Endothelial cell of umbilical vein (primary cell): ENCODE measurements at regions not wholly inside any gene's neighbourhood (a gene's known extent, or its start where the extent isn't known, plus 50 kb on each side); places are given as distances from the start of the nearest gene placed in this dataset.

ENCODE experiments used
- BruUV-seq: library from RNA; stranded (reverse); fragments of 400-500 nt; replicated peaks from 2 replicates; lab custom pipeline; 2021; lab: Mats Ljungman, UMichigan
- CTCF ChIA-PET: fragments of 300-600, 350-600 bp; sonication (Branson Sonifier 250); formaldehyde crosslinking; loops from one replicate; lab custom pipeline; 2021; ENCODE audit warnings: antibody characterized with exemption, inconsistent platforms; lab: Charles Lee
- POLR2A ChIA-PET: fragments of 300-600, 350-600 bp; sonication (Branson Sonifier 250); formaldehyde crosslinking; loops from one replicate; lab custom pipeline; 2021; ENCODE audit warnings: antibody characterized with exemption, inconsistent platforms; lab: Charles Lee
- DNase-seq: peaks from one replicate; pipeline ENCODE4 v3.0.0-alpha.2; 2011; ENCODE audit warnings: low read depth, low spot score
- FAIRE-seq: peaks from 2 replicates; lab custom pipeline; 2011; peaks lifted over from hg19 to GRCh38; lab: Jason Lieb, UNC
- H2AFZ ChIP-seq: 2 replicates; pipeline ENCODE4 v1.6.0; 2012; ENCODE audit warnings: low read depth, low read length, control low read depth, inconsistent platforms
- H3K27ac ChIP-seq: 2 replicates; pipeline ENCODE4 v1.5.1; 2011; ENCODE audit warnings: low read depth, mild to moderate bottlenecking, control low read depth, low read length, moderate library complexity; ENCODE audit not compliant: insufficient read depth
- H3K27me3 ChIP-seq, 2 experiments: 2 replicates each; pipeline versions ENCODE4 v1.6.0 to v1.6.1; 2011; ENCODE audit warnings: low read length in 2 of 2, mixed read lengths in 1 of 2; ENCODE audit not compliant: control insufficient read depth in 2 of 2, insufficient read depth in 2 of 2
- H3K36me3 ChIP-seq, 2 experiments: 2 replicates in 1 of 2; 3 replicates in 1 of 2; pipeline ENCODE4 v1.5.1; 2011; ENCODE audit warnings: low read length in 2 of 2, mild to moderate bottlenecking in 1 of 2, moderate library complexity in 1 of 2; ENCODE audit not compliant: control insufficient read depth in 2 of 2, insufficient read depth in 2 of 2; ENCODE audit errors: extremely low read depth in 1 of 2
- H3K4me1 ChIP-seq: 3 replicates; pipeline ENCODE4 v1.5.1; 2011; ENCODE audit warnings: mild to moderate bottlenecking, low read length; ENCODE audit not compliant: control insufficient read depth, insufficient read depth; ENCODE audit errors: extremely low read depth
- H3K4me2 ChIP-seq: 2 replicates; pipeline ENCODE4 v1.6.1; 2011; ENCODE audit warnings: low read length, control low read depth, mixed read lengths; ENCODE audit not compliant: insufficient read depth
- H3K4me3 ChIP-seq, 3 experiments: fragments of 200-600 bp in 1 of 3; sonication (generic), shearing (Covaris generic) in 1 of 3; replicated peaks in 1 of 3; 2 replicates each; pipeline ENCODE4 v1.5.1; 2011 to 2016; ENCODE audit warnings: control low read depth in 3 of 3, low read length in 3 of 3, mild to moderate bottlenecking in 2 of 3, inconsistent platforms in 1 of 3, low read depth in 1 of 3, moderate library complexity in 1 of 3; ENCODE audit not compliant: insufficient read depth in 1 of 3
- H3K79me2 ChIP-seq: 2 replicates; pipeline ENCODE4 v1.6.0; 2012; ENCODE audit warnings: low read length, inconsistent platforms; ENCODE audit not compliant: control insufficient read depth, insufficient read depth
- H3K9ac ChIP-seq: replicated peaks from 2 replicates; pipeline ENCODE3; 2011; ENCODE audit warnings: low read length, control low read depth; ENCODE audit not compliant: insufficient read depth; ENCODE audit errors: extremely low read depth
- H3K9me1 ChIP-seq: replicated peaks from 3 replicates; pipeline ENCODE4 v1.6.0; 2011; ENCODE audit warnings: mild to moderate bottlenecking, low read length; ENCODE audit not compliant: control insufficient read depth, insufficient read depth; ENCODE audit errors: extremely low read depth
- H3K9me3 ChIP-seq: replicated peaks from 2 replicates; pipeline ENCODE4 v1.5.1; 2012; ENCODE audit warnings: low read length, inconsistent platforms; ENCODE audit not compliant: control insufficient read depth, insufficient read depth
- H4K20me1 ChIP-seq: replicated peaks from 2 replicates; pipeline ENCODE3; 2011; ENCODE audit warnings: mild to moderate bottlenecking, low read length; ENCODE audit not compliant: control insufficient read depth, insufficient read depth; ENCODE audit errors: extremely low read depth
- GATA2 ChIP-seq: IDR thresholded peaks from 2 replicates; pipeline ENCODE4 v1.7.0; 2011; ENCODE audit warnings: low read depth, mild to moderate bottlenecking, moderate library complexity, mixed read lengths, low read length; ENCODE audit not compliant: insufficient read length, insufficient read depth
- MAX ChIP-seq: IDR thresholded peaks from 2 replicates; pipeline ENCODE4 v1.6.1; 2011; ENCODE audit not compliant: insufficient read depth, insufficient read length
- MYC ChIP-seq: IDR thresholded peaks from one replicate; pipeline ENCODE4 v1.6.1; 2011; ENCODE audit warnings: mild to moderate bottlenecking, low read depth, low read length
- POLR2A ChIP-seq: IDR thresholded peaks from 2 replicates; pipeline ENCODE4 v1.6.1; 2012; ENCODE audit warnings: low read depth, mild to moderate bottlenecking, control low read depth, low read length
- POLR2AphosphoS5 ChIP-seq: IDR thresholded peaks from 2 replicates; pipeline ENCODE4 v1.6.1; 2012; ENCODE audit warnings: low read depth, mild to moderate bottlenecking, control low read depth, low read length, moderate library complexity; ENCODE audit not compliant: insufficient read depth
- dilution Hi-C: fragments of 300-500 bp; cut with MboI; formaldehyde crosslinking; loops from one replicate; pipeline ENCODE4 v1.15.0; 2019; ENCODE audit warnings: low sequenced_read_pairs; ENCODE audit not compliant: extremely low pct_ligation_motif_present
- intact Hi-C: fragments of 100-400 bp; cut with micrococcal nuclease; formaldehyde crosslinking; loops from one replicate; pipeline ENCODE4 v1.10.0; 2022
- TF ChIP-seq, protein P1 (sequence below), 2 donors: IDR thresholded peaks; 1 replicate in 1 of 2; 2 replicates in 1 of 2; pipeline ENCODE4 v1.5.1; 2011; ENCODE audit warnings: low read length in 2 of 2, mild to moderate bottlenecking in 2 of 2, moderate library complexity in 2 of 2, control low read depth in 1 of 2, inconsistent platforms in 1 of 2, low read depth in 1 of 2; ENCODE audit not compliant: insufficient read depth in 1 of 2; ENCODE audit errors: extremely low read depth in 1 of 2

GRCh38 chr10:20474064-20474463 lies 423.0 kb downstream of the NEBL start:
- Histone ChIP-seq H3K4me1 (no peaks in the 10 kb centered on the region), H4K20me1 (no peaks in the 10 kb centered on the region), H3K4me3 (no peak overlapping the region), H3K27me3 (no peaks in the 10 kb centered on the region), H3K36me3 (no peaks in the 10 kb centered on the region), H2AFZ (no peak overlapping the region), H3K79me2 (no peaks in the 10 kb centered on the region), H3K9me3 (no peaks in the 10 kb centered on the region), H3K9ac (no peak overlapping the region), H3K27ac (no peak overlapping the region), H3K9me1 (no peaks in the 10 kb centered on the region), H3K4me2 (no peak overlapping the region)
- FAIRE-seq (no peak), DNase-seq (no peak)
- intact Hi-C loops: no loop called here
- POLR2A ChIA-PET: no interaction called here
- BruUV-seq: no TSS peak
- CTCF ChIA-PET: no interaction called here
- TF ChIP-seq GATA2 (no peak), MYC (no peak), MAX (no peak), POLR2A (no peak), POLR2AphosphoS5 (no peak)
- TF ChIP-seq, protein P1, sequence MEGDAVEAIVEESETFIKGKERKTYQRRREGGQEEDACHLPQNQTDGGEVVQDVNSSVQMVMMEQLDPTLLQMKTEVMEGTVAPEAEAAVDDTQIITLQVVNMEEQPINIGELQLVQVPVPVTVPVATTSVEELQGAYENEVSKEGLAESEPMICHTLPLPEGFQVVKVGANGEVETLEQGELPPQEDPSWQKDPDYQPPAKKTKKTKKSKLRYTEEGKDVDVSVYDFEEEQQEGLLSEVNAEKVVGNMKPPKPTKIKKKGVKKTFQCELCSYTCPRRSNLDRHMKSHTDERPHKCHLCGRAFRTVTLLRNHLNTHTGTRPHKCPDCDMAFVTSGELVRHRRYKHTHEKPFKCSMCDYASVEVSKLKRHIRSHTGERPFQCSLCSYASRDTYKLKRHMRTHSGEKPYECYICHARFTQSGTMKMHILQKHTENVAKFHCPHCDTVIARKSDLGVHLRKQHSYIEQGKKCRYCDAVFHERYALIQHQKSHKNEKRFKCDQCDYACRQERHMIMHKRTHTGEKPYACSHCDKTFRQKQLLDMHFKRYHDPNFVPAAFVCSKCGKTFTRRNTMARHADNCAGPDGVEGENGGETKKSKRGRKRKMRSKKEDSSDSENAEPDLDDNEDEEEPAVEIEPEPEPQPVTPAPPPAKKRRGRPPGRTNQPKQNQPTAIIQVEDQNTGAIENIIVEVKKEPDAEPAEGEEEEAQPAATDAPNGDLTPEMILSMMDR (IDR thresholded peaks at IDR 0.05; ENCODE audit: extremely low read depth in 1 of 2, insufficient read depth in 1 of 2, low read depth in 1 of 2, low read length in 2 of 2): no peak
- dilution Hi-C loops: no loop called here
